KMS-11 (cell line): ENCODE measurements at regions not wholly inside any gene's neighbourhood (a gene's known extent, or its start where the extent isn't known, plus 50 kb on each side); places are given as distances from the start of the nearest gene placed in this dataset.

Source experiments
- H2AFZ ChIP-seq: fragments of 200-600 bp; sonication (generic); 2 replicates; pipeline ENCODE4 v1.6.1; 2016; ENCODE audit warnings: antibody characterized with exemption, mixed run types, low read depth
- H3K27ac ChIP-seq: fragments of 200-600 bp; sonication (generic); 2 replicates; pipeline ENCODE4 v1.6.1; 2016; ENCODE audit warnings: mild to moderate bottlenecking, mixed run types
- H3K27me3 ChIP-seq: fragments of 200-600 bp; sonication (generic); 2 replicates; pipeline ENCODE4 v1.6.1; 2017; ENCODE audit warnings: mild to moderate bottlenecking, low read depth, mixed run types, moderate library complexity; ENCODE audit not compliant: insufficient read depth
- H3K36me3 ChIP-seq: fragments of 200-600 bp; sonication (generic); 2 replicates; pipeline ENCODE4 v1.6.1; 2017; ENCODE audit warnings: mild to moderate bottlenecking, mixed run types; ENCODE audit not compliant: insufficient read depth
- H3K4me1 ChIP-seq: fragments of 200-600 bp; sonication (generic); 2 replicates; pipeline ENCODE4 v1.6.1; 2016; ENCODE audit warnings: mild to moderate bottlenecking, low read depth, mixed run types; ENCODE audit not compliant: poor library complexity, severe bottlenecking
- H3K4me2 ChIP-seq: fragments of 200-600 bp; sonication (generic); 2 replicates; pipeline ENCODE4 v1.7.0; 2016; ENCODE audit warnings: mild to moderate bottlenecking, mixed run types
- H3K4me3 ChIP-seq: fragments of 200-600 bp; sonication (generic); IDR thresholded peaks from 2 replicates; pipeline ENCODE4 v1.6.1; 2017; ENCODE audit warnings: low read depth, low read length, mixed read lengths; ENCODE audit not compliant: insufficient read depth
- H3K79me2 ChIP-seq: fragments of 200-600 bp; sonication (generic); 2 replicates; pipeline ENCODE4 v1.6.1; 2016; ENCODE audit warnings: low read depth, mixed run types; ENCODE audit not compliant: insufficient read depth
- H3K9ac ChIP-seq: fragments of 200-600 bp; sonication (generic); 2 replicates; pipeline ENCODE4 v1.6.1; 2016; ENCODE audit warnings: mild to moderate bottlenecking, mixed run types
- H4K20me1 ChIP-seq: fragments of 200-600 bp; sonication (generic); 2 replicates; pipeline ENCODE4 v1.6.1; 2016; ENCODE audit warnings: mild to moderate bottlenecking, mixed run types; ENCODE audit not compliant: insufficient read depth
- TF ChIP-seq, protein P1 (sequence below): fragments of 200-600 bp; sonication (generic); conservative IDR thresholded peaks from 2 replicates; pipeline ENCODE4 v1.6.1; 2017; ENCODE audit warnings: low read depth, mild to moderate bottlenecking, antibody characterized with exemption, low read length, moderate library complexity, mixed read lengths

DNA sequence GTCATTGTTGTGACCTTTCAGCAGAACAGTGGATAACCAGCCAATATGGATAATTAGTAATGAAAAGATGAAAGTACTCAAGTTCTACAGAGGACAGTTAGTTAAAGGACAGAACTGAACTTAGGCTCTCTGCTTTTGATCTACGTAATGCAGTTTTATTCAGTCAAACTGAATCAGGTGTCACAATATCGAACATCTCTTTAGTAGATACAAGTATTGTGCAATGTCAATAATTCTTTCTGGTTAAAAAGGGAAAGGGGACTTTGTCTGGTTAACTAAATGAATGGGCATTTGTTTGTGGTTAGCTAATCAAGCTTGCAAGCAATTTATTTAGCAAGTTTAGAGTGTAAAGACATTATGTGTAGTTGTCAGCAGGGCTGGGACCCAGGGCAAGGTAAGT is 562.2 kb upstream of the PTBP2 start:
- Histone ChIP-seq H4K20me1 (no peaks in the 10 kb centered on the region), H3K79me2 (no peaks in the 10 kb centered on the region), H3K4me1 (no peaks in the 10 kb centered on the region), H2AFZ (no peak overlapping the region), H3K27me3 (no peaks in the 10 kb centered on the region), H3K36me3 (no peaks in the 10 kb centered on the region), H3K4me2 (no peak overlapping the region), H3K27ac (no peak overlapping the region), H3K9ac (no peak overlapping the region), H3K4me3 (no peak overlapping the region)
- TF ChIP-seq, protein P1, sequence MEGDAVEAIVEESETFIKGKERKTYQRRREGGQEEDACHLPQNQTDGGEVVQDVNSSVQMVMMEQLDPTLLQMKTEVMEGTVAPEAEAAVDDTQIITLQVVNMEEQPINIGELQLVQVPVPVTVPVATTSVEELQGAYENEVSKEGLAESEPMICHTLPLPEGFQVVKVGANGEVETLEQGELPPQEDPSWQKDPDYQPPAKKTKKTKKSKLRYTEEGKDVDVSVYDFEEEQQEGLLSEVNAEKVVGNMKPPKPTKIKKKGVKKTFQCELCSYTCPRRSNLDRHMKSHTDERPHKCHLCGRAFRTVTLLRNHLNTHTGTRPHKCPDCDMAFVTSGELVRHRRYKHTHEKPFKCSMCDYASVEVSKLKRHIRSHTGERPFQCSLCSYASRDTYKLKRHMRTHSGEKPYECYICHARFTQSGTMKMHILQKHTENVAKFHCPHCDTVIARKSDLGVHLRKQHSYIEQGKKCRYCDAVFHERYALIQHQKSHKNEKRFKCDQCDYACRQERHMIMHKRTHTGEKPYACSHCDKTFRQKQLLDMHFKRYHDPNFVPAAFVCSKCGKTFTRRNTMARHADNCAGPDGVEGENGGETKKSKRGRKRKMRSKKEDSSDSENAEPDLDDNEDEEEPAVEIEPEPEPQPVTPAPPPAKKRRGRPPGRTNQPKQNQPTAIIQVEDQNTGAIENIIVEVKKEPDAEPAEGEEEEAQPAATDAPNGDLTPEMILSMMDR, result no peak

DNA sequence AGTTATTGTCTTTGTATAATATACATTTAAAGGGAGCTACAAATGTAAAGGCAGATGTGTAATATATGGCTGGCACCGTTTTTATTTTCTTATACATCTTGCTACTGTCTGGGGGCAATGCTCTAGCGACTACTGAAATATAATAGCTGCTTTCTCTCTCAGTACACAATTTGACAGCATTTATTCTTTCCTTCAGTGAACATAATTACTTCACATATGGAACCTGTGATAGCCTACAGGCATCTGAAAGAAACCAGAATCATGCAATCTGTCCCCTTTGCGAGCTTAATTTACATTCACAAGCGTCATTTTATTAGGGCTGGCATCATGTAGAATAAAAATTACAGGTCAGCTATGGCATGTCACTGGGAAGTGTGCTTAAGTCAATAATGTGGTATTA is 557.5 kb upstream of the PTBP2 start:
- Histone ChIP-seq H3K4me1 (no peaks in the 10 kb centered on the region), H3K4me3 (no peak overlapping the region), H4K20me1 (no peaks in the 10 kb centered on the region), H2AFZ (no peak overlapping the region), H3K27me3 (no peaks in the 10 kb centered on the region), H3K4me2 (no peak overlapping the region), H3K36me3 (no peaks in the 10 kb centered on the region), H3K27ac (no peak overlapping the region), H3K79me2 (no peaks in the 10 kb centered on the region), H3K9ac (no peak overlapping the region)
- TF ChIP-seq, protein P1, result no peak

DNA sequence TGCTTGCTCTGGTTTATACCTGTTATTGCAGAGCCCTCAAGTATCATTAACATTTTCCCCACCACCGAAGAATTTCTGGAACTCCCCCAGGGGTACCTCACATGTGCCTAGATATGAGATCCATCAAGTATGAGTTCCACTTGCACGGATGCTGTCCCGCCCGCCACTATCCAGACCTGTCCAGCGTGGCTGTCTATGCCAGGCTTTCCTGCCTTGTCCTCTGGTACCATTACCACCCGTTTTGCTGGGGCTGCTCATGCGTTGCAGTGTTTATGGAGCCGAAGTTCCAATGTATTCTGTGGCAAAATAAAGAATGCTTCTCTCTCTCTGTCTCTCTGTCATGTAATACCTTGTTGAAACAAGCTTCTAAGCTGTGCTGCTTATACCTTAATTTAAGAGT is 543.5 kb upstream of the PTBP2 start:
- TF ChIP-seq, protein P1, result no peak
- Histone ChIP-seq H2AFZ (no peak overlapping the region), H3K9ac (no peak overlapping the region), H3K36me3 (no peaks in the 10 kb centered on the region), H3K27ac (no peak overlapping the region), H3K4me1 (no peaks in the 10 kb centered on the region), H3K4me3 (no peak overlapping the region), H3K79me2 (no peaks in the 10 kb centered on the region), H4K20me1 (no peaks in the 10 kb centered on the region), H3K27me3 (no peaks in the 10 kb centered on the region), H3K4me2 (no peak overlapping the region)

DNA sequence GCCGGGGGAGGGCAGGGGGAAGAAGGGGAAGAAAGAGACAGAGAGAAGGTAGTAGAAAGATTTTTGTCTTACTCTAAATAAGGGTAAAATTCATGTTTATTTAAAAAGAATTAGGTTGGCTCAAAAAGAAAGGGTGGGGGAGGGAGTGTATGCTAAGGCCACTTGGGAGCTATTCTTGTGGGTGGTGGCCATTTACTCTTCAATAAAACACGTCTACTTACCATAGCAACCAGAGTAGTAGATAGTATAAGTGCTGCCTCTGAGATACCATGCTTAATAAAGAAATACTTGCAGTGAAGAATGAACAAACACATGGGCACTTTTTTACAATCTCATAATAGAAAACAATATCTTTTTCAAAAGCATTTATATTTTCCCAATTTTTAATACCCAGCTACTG is 538.1 kb upstream of the PTBP2 start:
- Histone ChIP-seq H4K20me1 (no peaks in the 10 kb centered on the region), H3K36me3 (no peaks in the 10 kb centered on the region), H3K27ac (no peak overlapping the region), H3K4me2 (no peak overlapping the region), H3K9ac (no peak overlapping the region), H2AFZ (no peak overlapping the region), H3K79me2 (no peaks in the 10 kb centered on the region), H3K4me1 (no peaks in the 10 kb centered on the region), H3K27me3 (no peaks in the 10 kb centered on the region), H3K4me3 (no peak overlapping the region)
- TF ChIP-seq, protein P1, result no peak

DNA sequence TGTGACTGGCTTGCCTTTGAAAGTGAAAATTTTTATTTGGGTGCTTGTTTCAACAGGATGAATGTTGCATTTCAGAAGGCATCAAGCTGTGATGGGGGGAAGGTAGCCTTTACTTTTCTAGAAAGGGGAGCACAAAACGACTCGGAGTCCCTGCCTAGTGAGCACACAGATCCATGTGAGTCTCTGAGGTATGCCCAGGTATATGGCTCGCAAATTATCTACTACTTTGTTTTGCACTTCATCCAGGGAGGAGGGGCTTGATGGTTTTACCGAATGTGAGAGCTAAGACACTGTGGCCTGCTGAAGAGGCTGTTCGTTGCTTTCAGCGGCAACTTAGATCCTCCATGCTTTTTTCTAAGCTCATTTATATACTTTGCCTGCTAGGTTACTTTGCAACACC is 537.7 kb upstream of the PTBP2 start:
- Histone ChIP-seq H2AFZ (no peak overlapping the region), H3K27ac (no peak overlapping the region), H3K27me3 (no peaks in the 10 kb centered on the region), H3K79me2 (no peaks in the 10 kb centered on the region), H4K20me1 (no peaks in the 10 kb centered on the region), H3K9ac (no peak overlapping the region), H3K4me2 (no peak overlapping the region), H3K36me3 (no peaks in the 10 kb centered on the region), H3K4me1 (no peaks in the 10 kb centered on the region), H3K4me3 (no peak overlapping the region)
- TF ChIP-seq, protein P1, result no peak
